H1 (cell line): ENCODE measurements at regions not wholly inside any gene's neighbourhood (a gene's known extent, or its start where the extent isn't known, plus 50 kb on each side); places are given as distances from the start of the nearest gene placed in this dataset.

Experiments
- CTBP2 ChIP-seq: IDR thresholded peaks from 2 replicates; pipeline ENCODE4 v1.7.0; 2011; ENCODE audit warnings: borderline replicate concordance, mild to moderate bottlenecking, moderate library complexity, mixed read lengths, low read length; ENCODE audit not compliant: insufficient read depth, insufficient read length
- EZH2 ChIP-seq: fragments of 200-600 bp; sonication (generic); IDR thresholded peaks from 2 replicates; pipeline ENCODE4 v1.7.1; 2012; ENCODE audit warnings: low read depth, mild to moderate bottlenecking, moderate library complexity, low read length, inconsistent platforms; ENCODE audit not compliant: severe bottlenecking
- SAP30 ChIP-seq: fragments of 300-600 bp; sonication (generic); IDR thresholded peaks from 2 replicates; pipeline ENCODE4 v1.7.1; 2012; ENCODE audit warnings: low read length, moderate library complexity, mild to moderate bottlenecking, inconsistent platforms; ENCODE audit not compliant: insufficient read depth, insufficient replicate concordance

GRCh38 chr18:22557168-22557941 lies 139.6 kb upstream of the CTAGE1 start (continued):
- TF ChIP-seq CTBP2 (no peak), EZH2 (no peak), SAP30 (no peak)
